ENCODE measurements at regions not wholly inside any gene's neighbourhood (a gene's known extent, or its start where the extent isn't known, plus 50 kb on each side); places are given as distances from the start of the nearest gene placed in this dataset.

- DNase-seq: no peak
These were observed 69.5 kb upstream of the RAD23B start for GRCh38 chr9:107213561-107214028.

- DNase-seq: no peak
These were observed 68.7 kb upstream of the RAD23B start for GRCh38 chr9:107214381-107214780.

GRCh38 chr9:107214915-107215314 is 68.2 kb upstream of the RAD23B start:
- DNase-seq: no peak

- no peak for DNase-seq
These were observed 67.7 kb upstream of the RAD23B start for GRCh38 chr9:107215381-107215780.

GRCh38 chr9:107216329-107216728 is 66.8 kb upstream of the RAD23B start:
- no peak for DNase-seq

GRCh38 chr9:107218829-107219485 is 64.1 kb upstream of the RAD23B start:
- DNase-seq: no peak

GRCh38 chr9:107219486-107220077 is 63.5 kb upstream of the RAD23B start:
- no peak for DNase-seq

GRCh38 chr9:107221321-107221720 is 61.8 kb upstream of the RAD23B start:
- no peak for DNase-seq

GRCh38 chr9:107222020-107222522 is 61.0 kb upstream of the RAD23B start:
- no peak for DNase-seq

GRCh38 chr9:107223381-107223780 is 59.7 kb upstream of the RAD23B start:
- DNase-seq: no peak

GRCh38 chr9:107224252-107224651 is 58.8 kb upstream of the RAD23B start:
- DNase-seq: no peak

- no peak for DNase-seq
These were observed 56.7 kb upstream of the RAD23B start for GRCh38 chr9:107226421-107226820.

GRCh38 chr9:107227774-107228173 is 55.3 kb upstream of the RAD23B start:
- no peak for DNase-seq

GRCh38 chr9:107228496-107229039 is 54.5 kb upstream of the RAD23B start:
- DNase-seq: no peak

GRCh38 chr9:107229241-107229741 is 53.8 kb upstream of the RAD23B start:
- peak; percentile 11 for DNase-seq
